ENCODE measurements at regions not wholly inside any gene's neighbourhood (a gene's known extent, or its start where the extent isn't known, plus 50 kb on each side); places are given as distances from the start of the nearest gene placed in this dataset.

GRCh38 chr6:164827537-164827936, 481.9 kb downstream of the C6orf118 start:
- H3K4me3 ChIP-seq (ENCODE audit: control insufficient read depth, low read depth, low read length), result no peak overlapping the region
- TF ChIP-seq, protein P1, sequence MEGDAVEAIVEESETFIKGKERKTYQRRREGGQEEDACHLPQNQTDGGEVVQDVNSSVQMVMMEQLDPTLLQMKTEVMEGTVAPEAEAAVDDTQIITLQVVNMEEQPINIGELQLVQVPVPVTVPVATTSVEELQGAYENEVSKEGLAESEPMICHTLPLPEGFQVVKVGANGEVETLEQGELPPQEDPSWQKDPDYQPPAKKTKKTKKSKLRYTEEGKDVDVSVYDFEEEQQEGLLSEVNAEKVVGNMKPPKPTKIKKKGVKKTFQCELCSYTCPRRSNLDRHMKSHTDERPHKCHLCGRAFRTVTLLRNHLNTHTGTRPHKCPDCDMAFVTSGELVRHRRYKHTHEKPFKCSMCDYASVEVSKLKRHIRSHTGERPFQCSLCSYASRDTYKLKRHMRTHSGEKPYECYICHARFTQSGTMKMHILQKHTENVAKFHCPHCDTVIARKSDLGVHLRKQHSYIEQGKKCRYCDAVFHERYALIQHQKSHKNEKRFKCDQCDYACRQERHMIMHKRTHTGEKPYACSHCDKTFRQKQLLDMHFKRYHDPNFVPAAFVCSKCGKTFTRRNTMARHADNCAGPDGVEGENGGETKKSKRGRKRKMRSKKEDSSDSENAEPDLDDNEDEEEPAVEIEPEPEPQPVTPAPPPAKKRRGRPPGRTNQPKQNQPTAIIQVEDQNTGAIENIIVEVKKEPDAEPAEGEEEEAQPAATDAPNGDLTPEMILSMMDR (IDR thresholded peaks at IDR 0.05; ENCODE audit: control insufficient read depth, insufficient read depth, low read depth, low read length, missing control alignments), result no peak
- DNase-seq (ENCODE audit: low read depth), result no peak

- no peak for DNase-seq (ENCODE audit: low read depth)
- TF ChIP-seq, protein P1 (IDR thresholded peaks at IDR 0.05; ENCODE audit: control insufficient read depth, insufficient read depth, low read depth, low read length, missing control alignments), result no peak
- no peak overlapping the region for H3K4me3 ChIP-seq (ENCODE audit: control insufficient read depth, low read depth, low read length)
Measured at GRCh38 chr6:164826831-164827468, 482.5 kb downstream of the C6orf118 start.

DNA sequence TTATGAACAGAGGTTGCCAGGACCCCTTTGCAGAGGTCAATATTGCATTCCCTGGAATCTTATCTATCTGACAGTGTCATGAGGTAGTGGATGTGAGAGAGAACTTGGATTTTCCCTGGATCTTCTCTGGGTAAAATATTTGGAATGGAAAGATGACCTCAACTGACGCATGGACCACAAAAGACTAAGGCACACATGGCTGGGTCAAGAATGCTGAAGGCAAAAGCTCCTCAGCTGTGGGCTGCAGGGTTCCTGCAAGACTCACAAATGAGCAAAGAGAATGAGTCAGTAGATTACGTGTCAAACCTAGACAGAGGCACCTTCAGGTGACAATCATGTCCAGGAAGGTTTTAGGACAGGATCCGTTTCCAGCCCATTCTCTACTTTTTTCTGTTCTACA, 484.0 kb downstream of the C6orf118 start:
- TF ChIP-seq, protein P1 (IDR thresholded peaks at IDR 0.05; ENCODE audit: control insufficient read depth, insufficient read depth, low read depth, low read length, missing control alignments), result no peak
- no peak for DNase-seq (ENCODE audit: low read depth)

DNA sequence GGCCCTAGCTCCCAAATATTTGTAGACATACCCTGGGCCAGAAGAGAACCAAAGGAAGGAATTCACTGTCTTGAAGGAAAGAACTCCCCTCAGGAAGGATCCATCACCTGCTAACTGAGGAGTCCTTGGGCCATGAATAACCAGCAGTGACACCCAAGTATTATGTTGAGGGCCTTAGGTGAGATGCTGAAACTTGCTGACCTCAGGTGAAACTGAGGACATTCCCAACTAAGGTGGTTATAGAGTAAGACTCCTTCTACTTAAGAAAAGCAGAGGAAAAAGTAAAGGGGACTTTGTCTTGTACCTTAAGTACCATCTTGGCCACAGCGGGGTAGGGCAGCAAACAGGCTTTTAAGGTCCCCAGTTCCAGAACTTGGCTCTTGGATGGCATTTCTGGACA, 491.7 kb downstream of the C6orf118 start:
- DNase-seq (ENCODE audit: low read depth), result no peak
- H3K4me3 ChIP-seq (ENCODE audit: control insufficient read depth, low read depth, low read length), result no peak overlapping the region
- TF ChIP-seq, protein P1 (IDR thresholded peaks at IDR 0.05; ENCODE audit: control insufficient read depth, insufficient read depth, low read depth, low read length, missing control alignments), result no peak

More for the DNA sequence above, 484.0 kb downstream of the C6orf118 start:
- no peak overlapping the region for H3K4me3 ChIP-seq (ENCODE audit: control insufficient read depth, low read depth, low read length)

DNA sequence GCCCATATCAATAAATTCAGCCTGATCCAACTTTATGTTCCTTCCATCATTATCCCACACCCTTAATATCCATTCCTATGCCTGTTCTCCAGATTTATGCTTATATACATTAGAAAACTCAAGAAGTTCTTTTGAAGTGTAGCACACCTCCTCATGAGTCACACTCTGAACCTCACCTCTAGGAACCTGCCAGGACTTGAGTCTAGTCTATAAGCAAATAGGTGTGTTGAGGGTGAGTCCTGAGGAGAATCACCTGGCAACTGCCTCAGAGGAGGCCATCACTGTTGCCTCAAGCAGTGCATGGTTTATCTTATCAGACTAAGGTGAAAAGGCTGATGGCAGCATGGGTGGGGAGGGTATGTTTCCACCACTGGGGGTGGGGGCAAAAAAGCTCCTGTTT, 496.7 kb downstream of the C6orf118 start:
- H3K4me3 ChIP-seq (ENCODE audit: control insufficient read depth, low read depth, low read length), result no peak overlapping the region
- TF ChIP-seq, protein P1 (IDR thresholded peaks at IDR 0.05; ENCODE audit: control insufficient read depth, insufficient read depth, low read depth, low read length, missing control alignments), result no peak
- DNase-seq (ENCODE audit: low read depth), result no peak

DNA sequence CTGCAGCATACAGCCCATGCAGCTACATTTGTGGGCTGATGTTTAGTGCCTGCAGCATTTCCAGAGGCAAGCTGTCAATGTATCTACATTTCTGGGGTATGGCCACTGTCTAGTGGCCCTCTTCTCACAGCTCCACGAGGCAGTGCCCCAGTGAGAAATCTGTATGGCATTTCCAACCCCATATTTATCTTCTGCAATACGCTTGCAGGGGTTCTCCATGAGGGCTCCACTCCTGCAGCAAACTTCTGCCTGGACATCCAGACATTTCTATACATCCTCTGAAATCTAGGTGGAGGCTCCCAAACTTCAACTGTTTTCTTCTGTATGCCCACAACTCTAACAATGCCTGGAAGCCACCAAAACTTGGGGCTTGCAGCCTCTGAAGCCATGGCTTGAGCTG, 502.3 kb downstream of the C6orf118 start:
- TF ChIP-seq, protein P1 (IDR thresholded peaks at IDR 0.05; ENCODE audit: control insufficient read depth, insufficient read depth, low read depth, low read length, missing control alignments), result no peak
- no peak for DNase-seq (ENCODE audit: low read depth)

More for the DNA sequence above, 502.3 kb downstream of the C6orf118 start:
- H3K4me3 ChIP-seq (ENCODE audit: control insufficient read depth, low read depth, low read length), result no peak overlapping the region

All from AG09309 (cell line).